ENCODE measurements at regions not wholly inside any gene's neighbourhood (a gene's known extent, or its start where the extent isn't known, plus 50 kb on each side); places are given as distances from the start of the nearest gene placed in this dataset.
"Not testable (repeated sequence)": the region's sequence is repeated elsewhere in the genome, so short reads cannot be mapped to it uniquely, and the experiment has no call there.

DNA sequence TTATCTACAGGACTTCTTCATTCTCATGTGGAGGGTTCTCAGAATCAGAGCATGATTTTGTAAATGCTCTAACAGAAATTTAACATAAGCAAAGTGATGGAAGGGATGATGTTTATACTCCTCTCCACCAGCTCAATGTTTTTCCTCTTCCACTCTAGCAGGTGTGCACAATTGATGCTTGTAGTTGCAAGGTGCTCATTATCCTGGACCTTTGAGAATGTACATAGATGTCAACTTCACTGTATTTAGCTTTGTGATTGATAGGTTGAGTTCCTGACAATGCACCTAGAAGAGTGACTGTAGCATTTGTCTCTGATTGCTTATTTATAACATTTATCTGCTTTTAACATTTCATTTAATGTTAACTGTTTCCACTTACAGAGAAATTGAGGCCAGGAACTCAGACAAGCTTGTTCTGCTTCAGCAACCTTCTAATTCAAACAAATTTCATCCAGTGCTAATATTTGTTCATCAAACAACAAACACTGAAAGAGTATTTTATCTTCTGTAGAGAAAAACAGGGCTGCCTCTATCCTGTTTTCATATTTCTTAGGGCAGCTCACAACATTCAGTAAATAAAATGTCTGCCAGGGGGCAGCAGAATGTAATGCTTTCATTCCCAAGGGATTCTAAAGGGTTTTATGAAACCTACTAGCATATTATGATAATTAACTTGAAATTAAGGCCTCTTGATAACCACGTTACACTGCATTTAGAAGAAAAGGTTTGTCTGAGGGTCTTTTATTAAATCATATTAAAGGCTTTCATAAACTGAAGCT is 127.9 kb upstream of the NOL4 start:
- DNase-seq (ENCODE audit: low read depth), result no peak

DNA sequence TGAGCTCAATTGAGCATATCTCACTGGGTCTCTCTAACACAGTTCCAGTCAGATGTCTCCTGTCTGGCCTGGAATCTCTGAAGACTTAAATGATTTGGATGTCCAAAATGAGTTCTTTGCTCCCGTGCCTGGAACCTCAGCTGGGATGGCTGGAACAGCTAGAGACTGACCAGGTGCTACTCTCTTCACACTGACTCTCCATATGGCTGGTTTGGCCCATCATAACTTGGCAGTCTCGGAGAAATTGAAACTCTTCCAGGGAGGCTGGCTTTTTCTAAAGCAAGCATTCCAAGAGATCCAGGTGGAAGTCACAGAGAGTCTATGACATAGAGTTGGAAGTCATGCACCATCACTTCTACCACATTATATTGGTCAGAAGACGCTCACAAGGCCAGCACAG is 129.6 kb upstream of the NOL4 start:
- DNase-seq (ENCODE audit: low read depth), result no peak

DNA sequence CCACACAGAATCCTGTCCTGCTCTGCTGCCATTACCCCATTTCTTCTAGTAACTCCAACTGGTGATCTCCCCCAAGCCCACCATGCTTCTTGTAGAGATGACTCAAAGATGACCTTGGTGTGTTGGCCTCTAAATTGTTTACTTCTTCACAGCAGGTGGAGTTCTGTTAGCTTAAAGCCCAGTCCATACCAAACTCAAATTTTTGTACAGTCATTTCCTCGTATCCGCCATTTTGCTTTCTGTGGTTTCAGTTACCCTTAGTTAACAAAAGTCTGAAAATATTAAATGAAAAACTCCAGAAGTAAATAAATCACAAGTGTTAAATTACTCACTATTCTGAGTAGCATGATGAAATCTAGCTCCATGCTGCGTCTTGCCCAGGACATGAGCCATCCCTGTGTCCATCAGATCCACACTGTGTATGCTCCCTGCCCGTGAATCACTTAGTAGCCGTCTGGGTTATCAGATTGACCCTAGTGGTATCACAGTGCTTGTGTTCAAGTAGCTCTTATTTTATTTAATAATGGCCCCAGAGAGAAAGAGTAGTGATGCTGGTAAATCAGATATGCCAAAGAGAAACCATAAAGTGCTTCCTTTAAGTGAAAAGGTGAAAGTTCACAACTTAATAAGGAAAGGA is 133.3 kb upstream of the NOL4 start:
- DNase-seq (ENCODE audit: low read depth), result no peak

DNA sequence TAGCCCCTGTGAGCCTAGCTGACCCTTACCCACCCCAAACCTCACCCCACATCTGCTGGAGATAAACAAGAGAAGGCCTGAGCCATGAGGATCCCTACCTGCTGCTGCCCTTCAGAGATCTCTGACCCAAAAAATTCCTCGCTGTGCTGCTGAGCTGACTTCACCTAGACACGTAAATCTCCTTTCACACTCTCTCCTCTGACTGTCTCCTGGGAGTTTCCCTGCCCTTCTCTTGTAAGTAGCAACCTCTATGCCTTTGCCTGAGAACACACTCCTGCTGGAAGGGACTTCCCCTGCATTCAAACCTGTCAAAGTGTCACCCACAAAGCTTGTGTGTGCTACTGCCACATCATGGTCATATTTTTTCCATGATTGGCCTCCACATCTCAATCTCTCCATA is 134.2 kb upstream of the NOL4 start:
- no peak for DNase-seq (ENCODE audit: low read depth)

DNA sequence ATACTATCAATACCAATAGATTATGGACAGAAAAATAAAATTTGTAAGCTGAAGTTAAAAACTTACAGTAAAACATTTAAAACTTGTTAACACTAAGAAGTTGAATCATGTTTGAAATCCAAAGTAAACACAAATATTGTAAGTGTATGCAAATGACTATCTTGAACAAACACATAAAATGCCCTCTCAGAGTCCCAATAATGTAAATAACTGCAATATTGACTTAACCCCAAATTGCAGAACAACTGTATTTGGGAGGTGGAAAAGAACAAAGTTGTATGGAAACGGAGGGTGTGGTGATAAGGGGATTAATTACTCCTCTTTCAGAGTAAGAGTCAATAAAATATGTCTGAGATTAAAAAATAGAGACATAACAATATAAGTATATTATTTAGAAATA is 140.0 kb upstream of the NOL4 start:
- DNase-seq (ENCODE audit: low read depth), result no peak

DNA sequence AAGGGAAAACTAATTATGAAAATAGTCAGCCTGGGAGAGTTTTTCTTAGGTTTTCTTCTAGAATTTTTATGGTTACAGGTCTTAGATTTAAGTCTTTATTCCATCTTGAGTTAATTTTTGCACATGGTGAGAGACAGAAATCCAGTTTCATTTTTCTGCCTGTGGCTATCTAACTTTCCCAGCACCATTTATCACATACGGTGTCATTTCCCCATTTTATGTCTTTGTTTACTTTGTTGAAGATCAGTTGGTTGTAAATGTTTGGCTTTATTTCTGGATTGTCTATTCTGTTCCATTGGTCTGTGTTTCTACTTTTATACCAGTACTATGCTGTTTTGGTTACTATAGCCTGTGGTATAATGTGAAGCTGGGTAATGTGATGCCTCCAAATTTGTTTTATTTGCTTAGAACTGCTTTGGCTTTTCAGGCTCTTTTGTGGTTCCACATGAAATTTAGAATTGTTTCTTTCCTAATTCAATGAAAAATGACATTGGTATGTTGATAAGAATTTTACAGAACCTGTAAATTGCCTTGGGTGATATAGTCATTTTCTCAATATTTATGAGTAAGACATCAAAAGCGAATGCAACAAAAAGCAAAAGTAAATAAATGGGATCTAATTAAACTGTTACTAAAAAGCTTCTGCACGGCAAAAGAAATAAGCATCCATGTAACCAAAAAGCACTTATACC is 146.1 kb upstream of the NOL4 start:
- DNase-seq (ENCODE audit: low read depth), result no peak

DNA sequence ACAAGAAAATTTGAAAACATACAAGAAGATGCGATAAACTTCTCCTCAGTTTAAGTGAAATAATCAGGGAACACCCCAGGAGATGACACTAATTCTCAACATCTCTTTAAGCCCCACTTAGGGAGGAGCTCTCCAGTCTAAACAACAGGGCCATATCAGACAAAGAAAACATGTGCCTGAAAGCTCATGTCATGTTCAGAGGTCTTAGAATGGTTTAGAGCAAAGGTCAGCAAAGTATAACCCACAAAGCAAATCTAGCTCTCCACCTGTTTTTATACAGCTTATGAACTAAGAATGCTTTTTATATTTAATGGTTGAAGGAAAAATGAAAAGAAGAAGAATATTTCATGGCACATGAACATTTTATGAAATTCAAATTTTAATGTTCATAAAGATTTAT is 155.6 kb upstream of the NOL4 start:
- DNase-seq (ENCODE audit: low read depth), result no peak

DNA sequence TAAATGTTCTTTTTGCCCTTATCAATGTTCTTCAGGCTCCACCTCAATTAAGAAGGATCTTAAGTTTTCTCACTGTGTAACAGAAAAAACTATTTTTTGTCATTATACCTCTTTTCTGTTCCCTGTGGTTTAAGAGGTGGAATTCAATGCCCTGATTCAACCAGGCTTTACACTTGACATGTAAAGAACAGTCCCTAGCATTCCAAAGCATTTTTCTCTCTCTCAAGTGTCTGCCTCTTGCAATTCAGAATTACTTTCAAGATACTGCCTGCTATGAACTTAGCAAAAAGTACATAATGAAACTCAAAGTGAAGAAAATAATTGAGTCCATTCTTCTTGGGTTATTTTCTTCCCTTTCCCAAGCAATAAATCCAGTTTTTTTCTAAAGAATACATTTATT is 160.6 kb upstream of the NOL4 start:
- no peak for DNase-seq (ENCODE audit: low read depth)

DNA sequence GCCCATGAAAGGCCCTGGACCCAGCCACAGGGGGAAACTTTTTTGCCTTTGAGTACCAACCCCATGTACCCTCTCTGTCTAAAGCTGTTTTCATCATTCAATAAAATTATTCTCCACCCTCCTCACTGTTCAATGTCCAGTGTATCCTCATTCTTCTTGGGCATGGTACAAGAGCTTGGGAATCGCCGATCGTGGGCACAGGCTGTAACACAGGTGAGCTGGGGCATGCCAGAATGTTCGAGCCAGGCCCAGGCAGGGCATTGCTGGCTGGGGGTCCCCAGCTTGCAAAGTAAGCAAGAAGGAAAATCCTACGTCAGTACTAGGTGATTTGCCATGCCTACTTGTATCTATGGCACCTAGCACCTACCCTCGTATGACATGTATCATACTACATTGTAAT is 162.1 kb upstream of the NOL4 start:
- DNase-seq (ENCODE audit: low read depth), result no peak

DNA sequence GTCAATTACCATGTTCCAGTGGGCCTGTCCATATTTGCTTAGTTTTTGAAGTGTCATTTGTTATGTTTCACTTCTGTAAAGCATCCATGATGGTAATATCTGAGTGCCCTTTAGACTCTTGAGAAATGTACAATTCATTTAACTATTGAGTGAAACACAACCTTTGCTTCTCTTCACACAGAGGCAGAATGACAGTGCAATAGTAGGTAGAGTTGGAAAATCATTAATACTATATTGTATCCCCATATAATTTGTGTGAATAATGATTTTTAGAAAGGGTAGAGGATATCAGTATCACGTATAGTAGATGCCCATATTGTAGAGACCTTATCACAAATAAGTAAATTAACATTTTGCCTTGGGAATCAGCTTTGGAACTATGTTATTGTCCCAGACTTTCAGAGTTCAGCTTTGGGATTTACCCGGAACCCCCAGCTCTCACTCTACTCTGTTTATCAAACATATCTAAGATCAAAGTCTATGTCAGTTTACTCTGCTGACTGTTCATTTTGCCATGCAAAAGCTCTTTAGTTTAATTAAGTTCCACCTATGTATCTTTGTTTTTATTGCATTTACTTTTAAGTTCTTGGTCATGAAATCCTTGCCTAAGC is 172.7 kb upstream of the NOL4 start:
- DNase-seq (ENCODE audit: low read depth), result no peak

DNA sequence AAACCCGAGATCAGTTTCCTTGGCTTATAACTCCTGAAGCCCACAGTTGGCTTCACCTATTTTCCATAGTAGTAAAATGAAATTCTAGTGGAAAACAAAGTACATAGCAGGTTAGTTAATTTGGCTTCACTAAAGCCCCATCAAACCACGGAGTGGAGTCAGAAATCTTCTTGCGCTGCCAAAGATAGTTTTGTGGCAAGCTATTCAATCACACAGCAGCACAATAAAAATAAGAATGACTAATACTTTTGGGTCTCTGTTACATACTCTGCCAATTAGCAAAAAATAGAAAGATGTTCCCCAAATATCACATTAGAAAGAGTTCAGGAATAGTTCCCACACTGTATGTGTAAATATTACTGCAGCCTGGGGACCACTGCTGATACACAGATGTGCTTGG is 175.2 kb upstream of the NOL4 start:
- no peak for DNase-seq (ENCODE audit: low read depth)

DNA sequence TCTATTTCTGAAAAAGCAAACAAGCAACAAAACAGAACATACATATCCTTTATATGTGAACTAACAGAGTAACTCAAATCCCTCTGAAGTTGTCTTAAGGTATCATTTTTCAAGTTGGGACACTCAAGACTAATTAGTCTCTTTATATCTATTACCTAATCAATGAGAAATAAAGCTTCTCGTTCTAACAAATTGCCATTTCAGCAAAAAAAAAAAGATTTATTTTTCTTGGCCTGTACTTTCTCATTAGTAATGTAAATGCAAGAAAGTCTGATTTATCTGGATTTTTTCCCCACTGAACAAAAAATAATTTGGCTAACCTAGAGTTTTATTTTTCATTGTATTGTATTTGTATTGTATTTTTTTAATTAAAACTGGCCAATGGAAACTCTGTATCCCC is 176.1 kb upstream of the NOL4 start:
- no peak for DNase-seq (ENCODE audit: low read depth)

DNA sequence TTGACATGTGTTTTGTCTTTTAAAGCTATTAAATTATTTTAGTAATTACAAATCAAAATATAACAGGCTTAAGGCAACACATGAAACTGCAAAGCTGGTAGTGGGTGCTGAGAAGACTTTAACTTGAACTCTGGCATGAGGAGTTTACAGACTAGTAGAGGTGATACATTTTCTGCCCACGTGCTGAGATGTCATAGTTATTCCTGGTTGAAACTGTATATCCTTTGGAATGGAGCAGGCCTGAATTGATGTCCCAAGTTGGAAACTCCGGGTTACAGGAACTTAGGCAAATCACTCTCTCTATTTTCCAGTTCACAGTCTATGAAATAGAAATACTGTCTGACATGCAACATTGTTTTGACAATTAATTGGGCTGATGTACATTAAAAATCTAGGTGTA is 177.1 kb upstream of the NOL4 start:
- no peak for DNase-seq (ENCODE audit: low read depth)

DNA sequence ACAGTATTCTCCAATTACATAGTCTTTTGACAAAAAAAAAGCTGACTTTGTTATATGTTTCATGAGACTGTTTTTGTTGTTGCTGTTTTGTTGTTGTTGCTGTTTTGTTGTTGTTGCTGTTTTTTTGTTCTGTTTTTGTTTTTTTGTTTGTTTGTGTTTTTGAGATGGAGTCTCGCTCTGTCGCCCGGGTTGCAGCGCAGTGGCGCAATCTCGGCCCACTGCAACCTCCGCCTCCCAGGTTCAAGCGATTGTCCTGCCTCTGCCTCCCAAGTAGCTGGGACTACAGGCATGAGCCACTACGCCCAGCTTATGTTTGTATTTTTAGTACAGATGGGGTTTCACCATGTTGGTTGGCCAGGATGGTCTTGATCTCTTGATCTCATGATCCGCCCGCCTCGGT is 182.8 kb upstream of the NOL4 start:
- not testable (repeated sequence) for DNase-seq (ENCODE audit: low read depth)

DNA sequence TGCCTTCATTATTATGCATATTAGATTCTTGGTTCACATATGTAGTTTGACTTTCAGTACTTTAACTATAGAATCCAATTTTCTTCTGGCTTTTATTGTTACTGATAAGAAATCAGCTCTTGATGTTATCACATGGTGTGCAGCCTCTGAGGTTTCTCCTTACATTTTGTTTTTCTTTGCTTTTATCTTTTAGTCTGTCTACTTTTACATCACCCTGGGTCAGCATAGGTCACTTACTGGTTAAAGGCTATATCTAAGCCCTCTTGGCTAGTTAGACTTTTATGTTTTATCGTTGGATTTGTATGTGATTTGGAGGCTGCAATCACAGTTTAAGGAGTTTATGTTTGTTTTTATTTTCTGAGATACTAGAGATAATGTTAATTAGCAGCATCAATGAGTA is 187.2 kb upstream of the NOL4 start:
- DNase-seq (ENCODE audit: low read depth), result no peak

DNA sequence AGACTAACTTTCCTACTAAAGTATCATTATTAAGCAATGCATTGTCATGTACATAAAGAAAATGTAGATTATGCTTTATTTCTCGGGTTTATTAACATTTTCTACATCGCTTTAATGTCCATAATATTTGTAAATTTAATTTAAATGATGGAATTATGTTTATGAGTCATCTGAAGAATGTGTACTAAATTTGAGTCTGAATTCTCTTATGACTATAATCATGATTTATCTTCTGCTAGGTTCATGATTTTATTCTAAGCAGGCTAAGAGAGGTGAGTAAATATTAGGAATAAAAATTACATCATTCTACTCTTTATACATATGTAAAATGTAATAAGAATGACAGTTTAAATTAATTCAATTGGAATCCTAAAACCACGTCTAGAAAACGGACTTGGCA is 206.3 kb upstream of the NOL4 start:
- DNase-seq (ENCODE audit: low read depth), result no peak

DNA sequence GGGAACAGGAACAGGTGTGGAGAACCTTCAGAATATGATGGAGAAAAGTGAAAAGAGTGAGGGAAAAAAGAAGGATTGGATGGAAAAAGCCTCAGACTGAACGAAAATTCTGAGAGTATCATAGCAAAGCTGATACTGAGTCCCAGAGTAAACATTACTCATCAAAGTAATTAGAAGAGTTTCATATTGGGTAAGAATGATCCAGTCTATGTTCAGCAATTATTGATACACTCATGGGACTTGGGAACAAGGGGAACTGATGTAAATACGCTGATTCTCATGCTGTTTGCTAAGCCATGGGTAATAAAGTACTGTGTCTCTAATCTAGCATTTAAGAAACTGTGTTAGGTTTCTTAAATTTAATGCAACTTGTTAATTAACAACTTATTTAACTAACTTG is 219.9 kb upstream of the NOL4 start:
- DNase-seq (ENCODE audit: low read depth), result no peak

DNA sequence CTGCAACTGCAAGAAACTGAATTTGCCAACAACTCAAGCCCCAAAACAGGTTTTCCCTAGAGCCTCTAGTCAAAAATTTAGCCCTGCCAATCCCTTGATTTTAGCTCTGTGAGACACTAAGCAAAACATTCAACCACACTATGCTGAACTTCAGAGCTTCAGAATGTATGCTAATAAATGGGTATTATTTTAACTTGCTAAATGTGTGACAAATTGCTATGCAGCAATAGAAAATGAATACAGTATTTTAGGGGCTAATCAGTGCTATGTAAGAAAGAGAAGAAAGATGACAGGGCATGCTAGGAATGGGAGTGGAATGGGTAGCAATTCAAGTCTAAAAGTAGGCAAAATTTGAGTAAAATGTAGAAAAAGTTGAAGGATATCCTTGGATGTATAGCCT is 223.9 kb upstream of the NOL4 start:
- no peak for DNase-seq (ENCODE audit: low read depth)

DNA sequence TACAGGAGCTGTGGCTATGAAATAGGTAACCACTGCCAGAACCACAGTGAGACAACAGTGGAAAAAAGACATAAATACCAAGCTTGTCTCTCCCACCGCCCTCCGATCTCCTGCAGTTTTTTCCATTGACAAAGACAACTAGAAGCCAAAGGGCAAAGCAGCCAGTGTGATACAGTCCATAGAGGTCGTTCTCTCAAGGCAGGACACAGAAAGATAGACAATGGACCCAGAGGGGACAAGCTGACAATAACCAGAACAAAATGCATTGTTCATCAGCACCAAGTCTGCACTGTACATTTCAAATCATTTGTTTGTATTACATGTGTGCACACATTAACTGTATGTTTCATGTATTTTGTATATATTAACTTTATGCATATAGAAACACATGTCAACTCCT is 233.0 kb upstream of the NOL4 start:
- DNase-seq (ENCODE audit: low read depth), result no peak

DNA sequence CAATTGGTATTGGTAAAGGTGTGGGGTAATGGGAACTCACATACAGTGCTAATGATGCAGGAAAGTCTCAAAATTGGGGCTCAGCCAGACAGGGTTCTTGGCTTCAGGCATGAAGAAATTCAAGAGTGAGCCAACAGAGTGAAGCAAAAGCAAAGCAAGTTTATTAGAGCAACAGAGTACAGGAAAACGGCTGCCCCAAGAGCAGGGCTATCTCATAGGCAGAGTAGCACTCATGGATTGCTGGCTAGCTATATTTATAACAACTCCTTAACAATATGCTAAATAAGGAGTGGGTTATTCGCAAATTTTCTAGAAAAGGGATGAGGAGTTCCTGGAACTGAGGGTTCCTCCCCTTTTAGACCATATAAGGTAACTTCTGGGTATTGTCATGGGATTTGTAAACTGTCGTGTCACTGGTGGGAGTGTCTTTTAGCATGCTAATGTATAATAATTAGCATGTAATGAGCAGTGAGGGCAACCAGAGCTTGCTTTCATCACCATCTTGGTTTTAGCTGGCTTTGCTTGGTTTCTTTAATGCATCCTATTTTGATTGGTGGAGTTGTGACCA is 233.8 kb upstream of the NOL4 start:
- DNase-seq (ENCODE audit: low read depth), result no peak

DNA sequence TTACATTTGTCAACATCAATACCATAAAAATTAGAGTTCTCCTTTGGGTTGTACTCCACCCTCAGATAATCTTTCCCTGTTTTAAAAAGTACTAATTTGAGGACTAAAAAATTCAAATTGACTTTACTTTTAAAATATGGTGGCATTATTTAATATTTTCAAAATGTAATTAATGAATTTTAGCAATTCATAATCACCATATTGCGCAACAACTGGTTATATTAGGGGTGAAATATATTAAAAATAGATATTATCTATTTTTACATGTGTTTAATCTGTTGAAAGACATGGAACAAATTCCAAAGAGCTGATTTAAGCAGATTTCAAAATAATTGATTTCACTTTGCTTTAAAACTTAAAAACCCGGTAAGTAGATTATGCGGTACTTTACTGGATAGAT is 236.6 kb upstream of the NOL4 start:
- no peak for DNase-seq (ENCODE audit: low read depth)

DNA sequence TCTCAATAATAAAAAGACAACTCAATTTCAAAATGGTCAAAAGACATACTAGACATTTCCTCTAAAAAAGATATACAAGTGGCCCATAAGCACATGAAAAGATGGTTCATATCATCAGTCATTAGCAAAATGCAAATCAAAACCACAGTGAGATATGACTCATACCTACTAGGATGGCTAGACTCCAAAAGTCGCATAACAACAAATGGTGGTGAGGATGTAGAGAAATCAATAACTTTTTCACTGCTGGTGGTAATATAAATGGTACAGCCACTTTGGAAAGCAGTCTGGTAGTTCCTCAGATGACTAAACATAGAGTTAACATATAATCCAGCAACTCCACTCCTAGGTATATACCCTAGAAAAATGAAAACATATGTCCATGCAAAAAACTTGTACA is 242.3 kb upstream of the NOL4 start:
- no peak for DNase-seq (ENCODE audit: low read depth)
